Kidney (tissue), 10 donors: ENCODE measurements at regions not wholly inside any gene's neighbourhood (a gene's known extent, or its start where the extent isn't known, plus 50 kb on each side); places are given as distances from the start of the nearest gene placed in this dataset.
"Not testable (repeated sequence)": the region's sequence is repeated elsewhere in the genome, so short reads cannot be mapped to it uniquely, and the experiment has no call there.

Source experiments
- DNase-seq, 5 donors: peaks; one replicate each; pipeline ENCODE4 v3.0.0-alpha.2; 2013 to 2020
- FAIRE-seq: peaks from 2 replicates; lab custom pipeline; 2012; peaks lifted over from hg19 to GRCh38; lab: Jason Lieb, UNC
- H3K27ac ChIP-seq, 2 donors: one replicate each; pipeline ENCODE4 v1.7.0; 2013; ENCODE audit warnings: low read depth in 2 of 2, low read length in 2 of 2, inconsistent platforms in 1 of 2
- H3K27me3 ChIP-seq: one replicate; pipeline ENCODE4 v1.7.1; 2013; ENCODE audit warnings: low read length, inconsistent platforms; ENCODE audit not compliant: control insufficient read depth, insufficient read depth
- H3K36me3 ChIP-seq, 3 donors: one replicate each; pipeline versions ENCODE4 v1.7.0 to v1.7.1; 2013; ENCODE audit warnings: low read length in 3 of 3, control low read depth in 1 of 3, inconsistent platforms in 1 of 3; ENCODE audit not compliant: insufficient read depth in 3 of 3, control insufficient read depth in 2 of 3
- H3K4me1 ChIP-seq, 3 donors: one replicate each; pipeline versions ENCODE4 v1.7.0 to v1.7.1; 2013; ENCODE audit warnings: low read length in 3 of 3, inconsistent platforms in 1 of 3, low read depth in 1 of 3; ENCODE audit not compliant: control insufficient read depth in 2 of 3, insufficient read depth in 2 of 3
- H3K4me3 ChIP-seq, 3 donors: one replicate each; pipeline versions ENCODE4 v1.7.0 to v1.8.1; 2013; ENCODE audit warnings: low read length in 3 of 3, control low read depth in 1 of 3, inconsistent platforms in 1 of 3
- H3K9ac ChIP-seq, 3 donors: one replicate each; pipeline versions ENCODE4 v1.7.0 to v1.7.1; 2013; ENCODE audit warnings: low read length in 3 of 3, control low read depth in 1 of 3, inconsistent platforms in 1 of 3
- H3K9me3 ChIP-seq, 3 donors: one replicate each; pipeline versions ENCODE4 v1.7.0 to v1.7.1; 2013; ENCODE audit warnings: low read length in 3 of 3, control low read depth in 1 of 3, inconsistent platforms in 1 of 3; ENCODE audit not compliant: control insufficient read depth in 2 of 3, insufficient read depth in 1 of 3
- intact Hi-C: fragments of 100-400 bp; cut with DNase I; formaldehyde crosslinking; loops from one replicate; pipeline ENCODE4 v1.11.1; 2022
- donor health status: control.
- donor health status: control.
- donor health status: DM: yes; HTN: yes; CAD: no.
- donor health status: Normal renal cell carcinoma (clear cell type).

GRCh38 chr9:66152406-66152805, 415.5 kb downstream of the FOXD4L4 start:
- not testable (repeated sequence) for FAIRE-seq, DNase-seq

GRCh38 chr9:66153021-66153725, 416.2 kb downstream of the FOXD4L4 start:
- FAIRE-seq, H3K27me3 ChIP-seq, H3K27ac ChIP-seq, H3K9me3 ChIP-seq, H3K9ac ChIP-seq, intact Hi-C loops, H3K36me3 ChIP-seq, H3K4me1 ChIP-seq, H3K4me3 ChIP-seq: not testable (repeated sequence)
- DNase-seq, result peak; percentile 68 to 81 (median 73)

More at GRCh38 chr9:66152406-66152805, 415.5 kb downstream of the FOXD4L4 start:
- H3K4me3 ChIP-seq, H3K27ac ChIP-seq, H3K9ac ChIP-seq, H3K4me1 ChIP-seq, intact Hi-C loops, H3K36me3 ChIP-seq, H3K27me3 ChIP-seq, H3K9me3 ChIP-seq: not testable (repeated sequence)

GRCh38 chr9:66153971-66154691, 417.2 kb downstream of the FOXD4L4 start:
- H3K9me3 ChIP-seq, H3K27ac ChIP-seq, H3K9ac ChIP-seq, H3K36me3 ChIP-seq, H3K4me1 ChIP-seq, FAIRE-seq, H3K27me3 ChIP-seq, intact Hi-C loops, H3K4me3 ChIP-seq: not testable (repeated sequence)
- DNase-seq, result peak in 2 of 5 donors; percentile 15 to 42

- H3K36me3 ChIP-seq, H3K4me3 ChIP-seq, H3K9me3 ChIP-seq, H3K9ac ChIP-seq, H3K4me1 ChIP-seq, FAIRE-seq, DNase-seq, H3K27me3 ChIP-seq, intact Hi-C loops, H3K27ac ChIP-seq: not testable (repeated sequence)
Observed at GRCh38 chr9:66182316-66182715, 445.4 kb downstream of the FOXD4L4 start.

GRCh38 chr9:66183648-66184047, 446.7 kb downstream of the FOXD4L4 start:
- H3K9ac ChIP-seq, H3K27ac ChIP-seq, H3K27me3 ChIP-seq, H3K4me1 ChIP-seq, H3K4me3 ChIP-seq, DNase-seq, H3K9me3 ChIP-seq, FAIRE-seq, H3K36me3 ChIP-seq, intact Hi-C loops: not testable (repeated sequence)

- H3K36me3 ChIP-seq, FAIRE-seq, H3K9me3 ChIP-seq, H3K27me3 ChIP-seq, H3K4me3 ChIP-seq, H3K9ac ChIP-seq, intact Hi-C loops, H3K27ac ChIP-seq, H3K4me1 ChIP-seq, DNase-seq: not testable (repeated sequence)
Observed at GRCh38 chr9:66197199-66197598, 460.3 kb downstream of the FOXD4L4 start.

- H3K4me1 ChIP-seq, H3K9me3 ChIP-seq, H3K4me3 ChIP-seq, H3K27ac ChIP-seq, FAIRE-seq, H3K36me3 ChIP-seq, H3K27me3 ChIP-seq, H3K9ac ChIP-seq, intact Hi-C loops, DNase-seq: not testable (repeated sequence)
Observed at GRCh38 chr9:66198421-66198820, 461.5 kb downstream of the FOXD4L4 start.

GRCh38 chr9:66206617-66207016, 469.7 kb downstream of the FOXD4L4 start:
- H3K36me3 ChIP-seq, H3K9me3 ChIP-seq, intact Hi-C loops, DNase-seq, H3K4me3 ChIP-seq, H3K4me1 ChIP-seq, H3K27ac ChIP-seq, FAIRE-seq, H3K9ac ChIP-seq, H3K27me3 ChIP-seq: not testable (repeated sequence)
